ENCODE measurements at regions not wholly inside any gene's neighbourhood (a gene's known extent, or its start where the extent isn't known, plus 50 kb on each side); places are given as distances from the start of the nearest gene placed in this dataset.
"Not testable (repeated sequence)": the region's sequence is repeated elsewhere in the genome, so short reads cannot be mapped to it uniquely, and the experiment has no call there.

GRCh38 chr13:80903911-80904310, 563.0 kb upstream of the SPRY2 start:
- Histone ChIP-seq H3K27ac (no peak overlapping the region), H3K27me3 (no peaks in the 10 kb centered on the region), H3K9me3 (no peaks in the 10 kb centered on the region), H3K36me3 (no peaks in the 10 kb centered on the region), H3K4me1 (no peaks in the 10 kb centered on the region), H3K4me3 (no peak overlapping the region)
- TF ChIP-seq EP300 (IDR thresholded peaks at IDR 0.05) (no peak), POLR2AphosphoS5 (IDR thresholded peaks at IDR 0.05) (no peak), POLR2A (IDR thresholded peaks at IDR 0.05) (no peak), CTCF (IDR thresholded peaks at IDR 0.05) (no peak)
- no peak for DNase-seq
- no peak for ATAC-seq (ENCODE audit: low FRiP score in 2 of 2)

GRCh38 chr13:80901530-80901929, 560.6 kb upstream of the SPRY2 start:
- no peaks in the 10 kb centered on the region for H3K36me3 ChIP-seq
- no peak for DNase-seq
- 86 to 88% methylated on average over 2 of the region's 2 CpGs for WGBS, 2 donors
- H3K4me3 ChIP-seq = no peak overlapping the region
- TF ChIP-seq POLR2AphosphoS5 (IDR thresholded peaks at IDR 0.05) (no peak), POLR2A (IDR thresholded peaks at IDR 0.05) (no peak), EP300 (IDR thresholded peaks at IDR 0.05) (no peak), CTCF (IDR thresholded peaks at IDR 0.05) (no peak)
- no peaks in the 10 kb centered on the region for H3K27me3 ChIP-seq
- H3K4me1 ChIP-seq = no peaks in the 10 kb centered on the region
- no peaks in the 10 kb centered on the region for H3K9me3 ChIP-seq
- peak in 1 of 2 donors; percentile 34 for ATAC-seq (ENCODE audit: low FRiP score in 2 of 2)
- no peak overlapping the region for H3K27ac ChIP-seq

GRCh38 chr13:80901111-80901510, 560.2 kb upstream of the SPRY2 start:
- Histone ChIP-seq H3K4me3 (no peak overlapping the region), H3K27me3 (no peaks in the 10 kb centered on the region), H3K9me3 (no peaks in the 10 kb centered on the region), H3K27ac (no peak overlapping the region), H3K4me1 (no peaks in the 10 kb centered on the region), H3K36me3 (no peaks in the 10 kb centered on the region)
- TF ChIP-seq EP300 (IDR thresholded peaks at IDR 0.05) = no peak
- no peak for TF ChIP-seq CTCF (IDR thresholded peaks at IDR 0.05)
- no peak for TF ChIP-seq POLR2AphosphoS5 (IDR thresholded peaks at IDR 0.05)
- TF ChIP-seq POLR2A (IDR thresholded peaks at IDR 0.05) = no peak
- ATAC-seq (ENCODE audit: low FRiP score in 2 of 2) (peak in 1 of 2 donors; percentile 69), DNase-seq (no peak)
- WGBS, 2 donors = 67 to 68% methylated on average over 6 of the region's 6 CpGs

GRCh38 chr13:80900561-80900960, 559.6 kb upstream of the SPRY2 start:
- H3K27me3 ChIP-seq = no peaks in the 10 kb centered on the region
- H3K27ac ChIP-seq = no peak overlapping the region
- no peaks in the 10 kb centered on the region for H3K9me3 ChIP-seq
- H3K4me3 ChIP-seq = no peak overlapping the region
- TF ChIP-seq POLR2AphosphoS5 (IDR thresholded peaks at IDR 0.05) (no peak), POLR2A (IDR thresholded peaks at IDR 0.05) (no peak), CTCF (IDR thresholded peaks at IDR 0.05) (no peak), EP300 (IDR thresholded peaks at IDR 0.05) (no peak)
- no peaks in the 10 kb centered on the region for H3K36me3 ChIP-seq
- no peaks in the 10 kb centered on the region for H3K4me1 ChIP-seq
- ATAC-seq (ENCODE audit: low FRiP score in 2 of 2) (peak in 1 of 2 donors; percentile 16), DNase-seq (no peak)

GRCh38 chr13:80897641-80898040, 556.7 kb upstream of the SPRY2 start:
- WGBS, 2 donors = 62 to 65% methylated on average over 4 of the region's 4 CpGs
- not testable (repeated sequence) for H3K36me3 ChIP-seq; H3K27me3 ChIP-seq; H3K27ac ChIP-seq; DNase-seq; H3K4me3 ChIP-seq; ATAC-seq (ENCODE audit: low FRiP score in 2 of 2); H3K4me1 ChIP-seq; H3K9me3 ChIP-seq

Data from upper lobe of left lung (tissue), 6 donors.